H9 (cell line): ENCODE measurements at regions not wholly inside any gene's neighbourhood (a gene's known extent, or its start where the extent isn't known, plus 50 kb on each side); places are given as distances from the start of the nearest gene placed in this dataset.

Experiments used
- DNase-seq: peaks from one replicate; pipeline ENCODE4 v3.0.0-alpha.2; 2017
- H2AFZ ChIP-seq: one replicate; pipeline ENCODE4 v1.6.1; 2013; ENCODE audit warnings: mild to moderate bottlenecking, low read length, control low read depth, moderate library complexity
- H2AK5ac ChIP-seq: 2 replicates; pipeline ENCODE4 v1.6.1; 2013; ENCODE audit warnings: low read length, control low read depth, mixed read lengths; ENCODE audit not compliant: insufficient read length
- H2BK120ac ChIP-seq: one replicate; pipeline ENCODE4 v1.6.1; 2013; ENCODE audit warnings: low read depth, mild to moderate bottlenecking, low read length, control low read depth, inconsistent platforms; ENCODE audit not compliant: poor library complexity, severe bottlenecking
- H2BK12ac ChIP-seq: 2 replicates; pipeline ENCODE4 v1.6.1; 2013; ENCODE audit warnings: low read length, control low read depth, mixed read lengths, low read depth; ENCODE audit not compliant: insufficient read length
- H2BK15ac ChIP-seq: 2 replicates; pipeline ENCODE4 v1.6.1; 2013; ENCODE audit warnings: low read depth, low read length, control low read depth
- H2BK20ac ChIP-seq: one replicate; pipeline ENCODE4 v1.6.1; 2013; ENCODE audit warnings: low read depth, mild to moderate bottlenecking, low read length, control low read depth, inconsistent platforms; ENCODE audit not compliant: poor library complexity, severe bottlenecking
- H2BK5ac ChIP-seq: 2 replicates; pipeline ENCODE4 v1.6.1; 2013; ENCODE audit warnings: low read length, control low read depth, mixed read lengths; ENCODE audit not compliant: insufficient read length
- H3K14ac ChIP-seq: 2 replicates; pipeline ENCODE4 v1.6.1; 2013; ENCODE audit warnings: low read length, control low read depth; ENCODE audit not compliant: insufficient read depth
- H3K18ac ChIP-seq: 2 replicates; pipeline ENCODE4 v1.6.1; 2013; ENCODE audit warnings: low read depth, mild to moderate bottlenecking, mixed read lengths, low read length, control low read depth; ENCODE audit not compliant: insufficient read length
- H3K23ac ChIP-seq: 2 replicates; pipeline ENCODE4 v1.6.1; 2013; ENCODE audit warnings: low read length, control low read depth, mixed read lengths, low read depth; ENCODE audit not compliant: insufficient read length
- H3K23me2 ChIP-seq: 2 replicates; pipeline ENCODE4 v1.6.1; 2013; ENCODE audit warnings: low read depth, mild to moderate bottlenecking, mixed read lengths, low read length, control low read depth; ENCODE audit not compliant: insufficient read length, poor library complexity, severe bottlenecking
- H3K27ac ChIP-seq: 2 replicates; pipeline ENCODE4 v1.5.1; 2013; ENCODE audit warnings: low read length, control low read depth, mixed read lengths, low read depth; ENCODE audit not compliant: insufficient read length
- H3K27me3 ChIP-seq: 2 replicates; pipeline ENCODE4 v1.6.1; 2013; ENCODE audit warnings: low read length, control low read depth, inconsistent platforms; ENCODE audit not compliant: insufficient read depth
- H3K4ac ChIP-seq: 2 replicates; pipeline ENCODE4 v1.6.1; 2013; ENCODE audit warnings: low read depth, mild to moderate bottlenecking, control low read depth, inconsistent platforms, low read length, moderate library complexity
- H3K4me1 ChIP-seq: 2 replicates; pipeline ENCODE4 v1.6.1; 2013; ENCODE audit warnings: low read length, control low read depth, inconsistent platforms; ENCODE audit not compliant: insufficient read depth
- H3K4me2 ChIP-seq: 2 replicates; pipeline ENCODE4 v1.6.1; 2013; ENCODE audit warnings: low read length, control low read depth, mixed read lengths; ENCODE audit not compliant: insufficient read length, insufficient read depth
- H3K56ac ChIP-seq: 2 replicates; pipeline ENCODE4 v1.6.1; 2013; ENCODE audit warnings: low read depth, mild to moderate bottlenecking, mixed read lengths, low read length, control low read depth; ENCODE audit not compliant: insufficient read length
- H3K79me1 ChIP-seq: 2 replicates; pipeline ENCODE4 v1.6.1; 2013; ENCODE audit warnings: low read depth, mild to moderate bottlenecking, moderate library complexity, low read length, control low read depth, inconsistent platforms; ENCODE audit not compliant: insufficient read depth, poor library complexity, severe bottlenecking
- H3K79me2 ChIP-seq: 2 replicates; pipeline ENCODE4 v1.6.1; 2013; ENCODE audit warnings: low read length, control low read depth, inconsistent platforms; ENCODE audit not compliant: insufficient read depth
- H3K9ac ChIP-seq: 2 replicates; pipeline ENCODE4 v1.6.1; 2013; ENCODE audit warnings: low read length, control low read depth, mixed read lengths; ENCODE audit not compliant: insufficient read length; ENCODE audit errors: extremely low read depth
- H3K9me3 ChIP-seq: one replicate; pipeline ENCODE4 v1.6.1; 2013; ENCODE audit warnings: low read depth, low read length, inconsistent platforms; ENCODE audit not compliant: control insufficient read depth
- H3T11ph ChIP-seq: one replicate; pipeline ENCODE4 v1.6.1; 2013; ENCODE audit warnings: mild to moderate bottlenecking, low read length, control low read depth, inconsistent platforms
- H4K20me1 ChIP-seq: one replicate; pipeline ENCODE4 v1.6.1; 2013; ENCODE audit not compliant: control insufficient read depth, insufficient read length, insufficient read depth
- H4K5ac ChIP-seq: 2 replicates; pipeline ENCODE4 v1.6.1; 2013; ENCODE audit warnings: low read depth, mild to moderate bottlenecking, mixed read lengths, low read length, control low read depth; ENCODE audit not compliant: insufficient read length
- H4K8ac ChIP-seq: replicated peaks from 2 replicates; pipeline ENCODE4 v1.6.1; 2013; ENCODE audit warnings: low read length, control low read depth, mixed read lengths, low read depth; ENCODE audit not compliant: insufficient read length
- H4K91ac ChIP-seq: 2 replicates; pipeline ENCODE4 v1.6.1; 2013; ENCODE audit warnings: low read depth, mild to moderate bottlenecking, moderate library complexity, mixed read lengths, low read length, control low read depth; ENCODE audit not compliant: insufficient read length
- H3K27ac Mint-ChIP-seq, 3 experiments: 2 replicates in 2 of 3; 3 replicates in 1 of 3; pipeline ENCODE4 v1.8.0; 2020 to 2021; ENCODE audit warnings: mixed read lengths in 3 of 3, mild to moderate bottlenecking in 1 of 3, moderate library complexity in 1 of 3
- H3K27me3 Mint-ChIP-seq: 2 replicates; pipeline ENCODE4 v1.8.0; 2021; ENCODE audit warnings: low read depth, mild to moderate bottlenecking, moderate library complexity, mixed read lengths
- H3K36me3 Mint-ChIP-seq, 3 experiments: 2 replicates in 2 of 3; 3 replicates in 1 of 3; pipeline ENCODE4 v1.8.0; 2020 to 2021; ENCODE audit warnings: low read depth in 3 of 3, mixed read lengths in 3 of 3; ENCODE audit not compliant: insufficient read depth in 1 of 3
- H3K4me1 Mint-ChIP-seq, 2 experiments: 2 replicates each; pipeline ENCODE4 v1.8.0; 2020; ENCODE audit warnings: mixed read lengths in 2 of 2
- H3K4me3 Mint-ChIP-seq, 2 experiments: 2 replicates in 1 of 2; 3 replicates in 1 of 2; pipeline ENCODE4 v1.8.0; 2020 to 2021; ENCODE audit warnings: mild to moderate bottlenecking in 2 of 2, mixed read lengths in 2 of 2, moderate library complexity in 1 of 2
- H3K9me3 Mint-ChIP-seq, 2 experiments: 2 replicates in 1 of 2; 3 replicates in 1 of 2; pipeline ENCODE4 v1.8.0; 2020; ENCODE audit warnings: mild to moderate bottlenecking in 2 of 2, mixed read lengths in 2 of 2, moderate library complexity in 1 of 2
- CTCF ChIP-seq: fragments of 200-600 bp; sonication (generic); conservative IDR thresholded peaks from 3 replicates; pipeline ENCODE4 v1.8.0; 2021; ENCODE audit warnings: antibody characterized with exemption, mild to moderate bottlenecking
- WGBS: extraction: QIAGEN DNeasy Blood & Tissue Kit; methylation state at CpG from one replicate; pipeline ENCODE4 v1.1.7; 2013; ENCODE audit warnings: missing lambda C conversion rate, low lambda C conversion rate, mixed read lengths; ENCODE audit not compliant: insufficient read length; ENCODE audit errors: extremely low coverage; 5-methylcytosine and 5-hydroxymethylcytosine counted together

GRCh38 chr9:23587903-23588302, 238.1 kb downstream of the ELAVL2 start:
- Histone ChIP-seq H3K4ac (no peak overlapping the region), H3K27ac (no peak overlapping the region), H2BK12ac (no peak overlapping the region), H3K23me2 (no peaks in the 10 kb centered on the region), H3K4me1 (peaks cover 10% of the 10 kb centered on the region; the same call in 1 of the 2 replicates), H2AK5ac (no peak overlapping the region), H3K56ac (no peak overlapping the region), H3K14ac (no peak overlapping the region), H4K20me1 (no peaks in the 10 kb centered on the region), H3K23ac (no peak overlapping the region), H2BK5ac (no peak overlapping the region), H3K9ac (no peak overlapping the region), H2AFZ (no peak overlapping the region), H3T11ph (no peak overlapping the region), H2BK120ac (no peak overlapping the region), H3K79me2 (no peaks in the 10 kb centered on the region), H4K8ac (no peak overlapping the region), H3K4me2 (no peak overlapping the region), H3K27me3 (no peaks in the 10 kb centered on the region), H4K5ac (no peak overlapping the region), H4K91ac (no peak overlapping the region), H2BK20ac (no peak overlapping the region), H2BK15ac (no peak overlapping the region), H3K9me3 (no peaks in the 10 kb centered on the region), H3K18ac (no peak overlapping the region), H3K79me1 (no peaks in the 10 kb centered on the region)
- Mint-ChIP-seq H3K4me3 (no peak overlapping the region), H3K27ac (no peak overlapping the region), H3K4me1 (peaks cover 23 to 27% of the 10 kb centered on the region in 2 experiments), H3K9me3 (no peaks in the 10 kb centered on the region), H3K36me3 (no peaks in the 10 kb centered on the region), H3K27me3 (no peaks in the 10 kb centered on the region)
- no CpG with 5 or more reads among the region's 2 CpGs for WGBS
- peak; percentile 45 for DNase-seq
- peak; percentile 70 for TF ChIP-seq CTCF
